Tibial nerve (tissue), 4 donors: ENCODE measurements at regions not wholly inside any gene's neighbourhood (a gene's known extent, or its start where the extent isn't known, plus 50 kb on each side); places are given as distances from the start of the nearest gene placed in this dataset.

Source experiments
- CTCF ChIP-seq, 5 experiments: fragments of 200-600 bp in 3 of 5; fragments of 450-650 bp in 2 of 5; sonication (generic) in 3 of 5; IDR thresholded peaks; one replicate each; pipeline ENCODE4 v1.5.1; 2016 to 2019; ENCODE audit warnings: antibody characterized with exemption in 5 of 5, mild to moderate bottlenecking in 3 of 5, moderate library complexity in 2 of 5
- EP300 ChIP-seq, 2 donors: sonication (generic); formaldehyde crosslinking; IDR thresholded peaks; one replicate each; pipeline ENCODE4 v1.6.1; 2017; ENCODE audit warnings: antibody characterized with exemption in 2 of 2, mild to moderate bottlenecking in 1 of 2
- POLR2A ChIP-seq, 2 donors: fragments of 450-650 bp; IDR thresholded peaks; one replicate each; pipeline ENCODE4 v1.6.1; 2017; ENCODE audit warnings: antibody characterized with exemption in 2 of 2, mild to moderate bottlenecking in 2 of 2, moderate library complexity in 2 of 2

- TF ChIP-seq CTCF (IDR thresholded peaks at IDR 0.05) (no peak), POLR2A (IDR thresholded peaks at IDR 0.05) (no peak), EP300 (IDR thresholded peaks at IDR 0.05) (no peak)
Observed at GRCh38 chr1:112317611-112318062, 78.4 kb upstream of the CTTNBP2NL start.
